ENCODE measurements at regions not wholly inside any gene's neighbourhood (a gene's known extent, or its start where the extent isn't known, plus 50 kb on each side); places are given as distances from the start of the nearest gene placed in this dataset.
"Not testable (repeated sequence)": the region's sequence is repeated elsewhere in the genome, so short reads cannot be mapped to it uniquely, and the experiment has no call there.

GRCh38 chr14:30023350-30023749, 95.7 kb upstream of the PRKD1 start:
- TF ChIP-seq POLR2A, CTCF (IDR thresholded peaks at IDR 0.05): not testable (repeated sequence)
